Ovary (tissue), 7 donors: ENCODE measurements at regions not wholly inside any gene's neighbourhood (a gene's known extent, or its start where the extent isn't known, plus 50 kb on each side); places are given as distances from the start of the nearest gene placed in this dataset. TPM values are rescaled to one million over a fixed set of nuclear protein-coding genes. Genes with fewer than 3 reads are reported as not detected.

Experiments
- DNase-seq, 5 donors: peaks; one replicate each; pipeline ENCODE4 v3.0.0-alpha.2; 2019 to 2020
- H3K27ac ChIP-seq, 2 donors: fragments of 200-600 bp; one replicate each; pipeline versions ENCODE4 v1.5.1 to v1.8.0; 2019 to 2022
- H3K27me3 ChIP-seq: fragments of 200-600 bp; one replicate; pipeline ENCODE4 v1.8.0; 2022
- H3K36me3 ChIP-seq: fragments of 200-600 bp; sonication (generic); one replicate; pipeline ENCODE4 v1.5.1; 2019
- H3K4me1 ChIP-seq: one replicate; pipeline ENCODE4 v1.8.1; 2013; ENCODE audit warnings: mild to moderate bottlenecking, moderate library complexity; ENCODE audit not compliant: insufficient read depth
- H3K4me3 ChIP-seq: fragments of 200-600 bp; sonication (generic); one replicate; pipeline ENCODE4 v1.5.1; 2017
- H3K9me3 ChIP-seq, 2 donors: fragments of 200-600 bp in 1 of 2; sonication (generic) in 1 of 2; one replicate each; pipeline versions ENCODE4 v1.5.1 to v1.8.1; 2013 to 2019; ENCODE audit warnings: mild to moderate bottlenecking in 1 of 2, moderate library complexity in 1 of 2
- CTCF ChIP-seq, 3 donors: fragments of 450-650 bp in 2 of 3; fragments of 200-600 bp in 1 of 3; IDR thresholded peaks; one replicate each; pipeline versions ENCODE4 v1.5.1 to v1.8.0; 2016 to 2022; ENCODE audit warnings: antibody characterized with exemption in 3 of 3, mild to moderate bottlenecking in 1 of 3
- EP300 ChIP-seq: sonication (generic); formaldehyde crosslinking; IDR thresholded peaks from one replicate; pipeline ENCODE4 v1.6.1; 2017; ENCODE audit warnings: antibody characterized with exemption
- POLR2A ChIP-seq: fragments of 450-650 bp; IDR thresholded peaks from one replicate; pipeline ENCODE4 v1.6.1; 2017; ENCODE audit warnings: antibody characterized with exemption, mild to moderate bottlenecking, moderate library complexity
- WGBS, 3 donors: extraction: QIAGEN DNeasy Blood & Tissue Kit in 1 of 3; methylation state at CpG; one replicate each; pipeline versions ENCODE4 v1.1.5 to v1.1.7; 2013 to 2017; 5-methylcytosine and 5-hydroxymethylcytosine counted together
- intact Hi-C, 4 donors: fragments of 100-400 bp; cut with DNase I; formaldehyde crosslinking; loops; one replicate each; pipeline versions ENCODE4 v1.11.0 to v1.15.1; 2022 to 2023
- small RNA-seq: library from RNA; depleted of rRNA; stranded (forward); fragments of <200 nt; gene quantifications from one replicate; pipeline ENCODE3, GENCODE V24; 2016
- donor health status: DM: no; HTN: no; CAD: no; lungs with moderate emphysema.
- donor health status: DM: no; HTN: no; CAD: no.
- donor health status: Bipolar disorder and iron deficiency.
- donor health status: DM: no; HTN: no; CAD: no.
- donor health status: DM: yes; HTN: yes; CAD: no.

- no peaks in the 10 kb centered on the region for H3K27me3 ChIP-seq
- TF ChIP-seq EP300 (no peak), CTCF (IDR thresholded peaks at IDR 0.05) (no peak), POLR2A (no peak)
- WGBS, 3 donors = 91 to 93% (median 93%) methylated on average over 4 of the region's 4 CpGs
- intact Hi-C loops = no loop called here
- H3K4me3 ChIP-seq = no peak overlapping the region
- no peak for DNase-seq
- H3K4me1 ChIP-seq = no peaks in the 10 kb centered on the region
- H3K9me3 ChIP-seq = no peaks in the 10 kb centered on the region
- H3K27ac ChIP-seq = no peak overlapping the region
- no peaks in the 10 kb centered on the region for H3K36me3 ChIP-seq
Observed at GRCh38 chr6:22231616-22232015, 65.2 kb downstream of the PRL start.

GRCh38 chr6:22236626-22237414 is 60.0 kb downstream of the PRL start:
- no peak for DNase-seq
- H3K36me3 ChIP-seq = no peaks in the 10 kb centered on the region
- intact Hi-C loops = no loop called here
- H3K27ac ChIP-seq = no peak overlapping the region
- H3K4me1 ChIP-seq = no peaks in the 10 kb centered on the region
- WGBS, 3 donors = 59 to 67% (median 62%) methylated on average over 6 of the region's 6 CpGs
- H3K4me3 ChIP-seq = no peak overlapping the region
- TF ChIP-seq EP300 (no peak), CTCF (IDR thresholded peaks at IDR 0.05) (no peak), POLR2A (no peak)
- no peaks in the 10 kb centered on the region for H3K27me3 ChIP-seq
- no peaks in the 10 kb centered on the region for H3K9me3 ChIP-seq

Small RNA genes lying in the stretch of these regions (small RNA-seq; reads per million reads assigned to genes)
- gene AL136313.1 = not detected
